HPDE6-E6E7 (cell line): ENCODE measurements at regions not wholly inside any gene's neighbourhood (a gene's known extent, or its start where the extent isn't known, plus 50 kb on each side); places are given as distances from the start of the nearest gene placed in this dataset.

Source experiments
- DNase-seq: peaks from one replicate; pipeline ENCODE4 v3.0.0; 2011; ENCODE audit warnings: missing footprints; ENCODE audit errors: extremely low spot score

DNA sequence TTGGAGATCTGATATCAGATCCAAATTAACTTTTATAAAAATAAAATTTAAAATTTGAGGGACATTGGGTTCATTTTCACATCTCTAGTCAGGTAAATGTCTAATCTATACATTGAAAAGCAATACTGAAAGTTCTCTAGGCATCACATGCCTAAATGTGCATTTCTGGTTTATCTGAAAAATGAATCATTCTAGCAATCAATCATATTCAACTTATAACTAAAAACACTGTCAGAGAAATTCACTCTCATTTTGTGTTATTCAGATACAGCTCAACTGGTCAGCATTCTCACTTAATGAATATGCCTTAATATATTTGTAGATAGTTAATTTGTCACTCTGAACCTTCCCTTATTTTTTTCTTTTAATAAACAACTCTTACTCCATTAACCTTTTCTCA, 243.2 kb downstream of the CASP12 start:
- DNase-seq, result no peak

DNA sequence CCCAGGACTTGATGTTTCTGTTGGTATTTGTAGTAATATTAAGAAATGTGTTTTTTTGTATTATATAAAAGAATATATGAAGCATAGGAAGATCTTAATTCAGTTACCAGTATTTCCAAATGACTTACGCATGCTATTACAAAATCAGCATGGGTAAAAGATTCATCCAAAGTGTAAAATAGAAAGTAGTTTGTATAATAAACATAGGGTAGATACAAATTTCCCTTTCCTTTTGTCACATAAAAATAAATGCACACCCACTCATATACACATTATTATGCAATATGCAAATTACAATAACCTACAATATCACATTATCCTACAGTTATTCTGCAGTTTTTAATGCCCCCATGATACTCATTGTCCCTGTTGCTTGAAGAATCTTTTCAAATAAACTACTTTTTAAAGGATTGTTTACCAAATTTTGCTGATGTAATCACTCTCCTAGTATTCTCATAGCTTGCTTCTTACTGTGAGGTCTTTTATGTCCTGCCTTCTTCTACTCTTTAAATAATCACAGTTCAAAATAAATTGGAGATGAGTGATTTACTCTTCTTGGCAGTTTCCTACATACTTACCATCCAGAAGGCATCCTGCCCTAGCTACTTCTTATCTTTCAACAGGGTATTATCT, 244.0 kb downstream of the CASP12 start:
- DNase-seq, result no peak

DNA sequence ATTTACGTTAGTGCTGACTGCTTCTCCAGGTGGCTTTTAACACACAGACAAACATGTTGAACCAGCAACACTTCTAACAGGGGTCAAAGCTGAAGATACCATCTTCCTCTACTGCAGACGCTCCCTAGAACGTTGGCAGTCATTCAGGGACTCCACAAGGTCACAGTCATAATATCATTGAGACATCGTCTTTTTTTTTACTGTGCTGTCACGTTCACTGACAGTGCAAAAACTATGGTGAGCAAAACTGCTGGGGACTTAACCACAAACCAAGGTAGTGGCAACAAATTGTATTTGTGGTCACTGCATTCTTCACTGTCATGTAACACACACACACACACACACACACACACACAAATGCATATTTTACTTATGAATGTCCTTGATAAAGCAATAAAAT, 244.9 kb downstream of the CASP12 start:
- DNase-seq, result no peak

DNA sequence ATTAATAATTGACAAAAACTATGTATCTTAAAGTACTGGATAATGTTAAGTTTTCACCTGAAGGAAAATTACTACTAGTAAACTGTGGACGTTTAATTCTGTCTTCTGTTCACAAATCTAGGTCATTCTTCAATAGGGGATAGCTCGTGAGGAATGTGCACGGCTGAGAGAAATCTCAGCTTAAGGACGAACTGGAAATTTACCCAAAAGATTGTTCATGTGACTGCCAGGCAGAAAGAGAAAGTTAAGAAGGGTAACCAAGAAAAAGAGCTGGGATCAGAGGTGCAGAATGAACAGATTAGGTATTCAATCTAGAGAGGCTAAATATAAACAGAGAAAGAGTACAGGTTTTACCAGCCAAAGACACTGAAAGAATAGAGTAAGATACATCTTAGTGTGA, 245.3 kb downstream of the CASP12 start:
- DNase-seq, result no peak

DNA sequence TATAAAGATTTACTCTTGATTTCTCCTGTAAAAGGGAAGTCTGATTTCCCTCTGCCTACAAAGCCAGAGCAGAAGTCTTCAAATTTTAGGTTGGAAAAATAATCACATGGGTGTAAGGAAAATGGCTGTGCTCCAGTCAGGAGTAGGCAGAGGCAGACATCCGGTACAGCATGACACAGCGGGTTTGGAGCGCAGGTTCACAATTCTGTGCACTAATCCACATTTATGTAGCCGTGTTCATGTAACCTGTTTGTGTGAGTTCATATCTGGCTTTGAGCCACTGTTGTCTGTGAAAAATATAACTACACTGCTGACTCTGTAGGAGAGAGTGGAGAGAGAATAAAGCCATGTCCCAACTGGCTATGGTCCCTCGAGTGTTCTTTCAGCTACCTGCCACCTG, 248.0 kb downstream of the CASP12 start:
- DNase-seq, result no peak

DNA sequence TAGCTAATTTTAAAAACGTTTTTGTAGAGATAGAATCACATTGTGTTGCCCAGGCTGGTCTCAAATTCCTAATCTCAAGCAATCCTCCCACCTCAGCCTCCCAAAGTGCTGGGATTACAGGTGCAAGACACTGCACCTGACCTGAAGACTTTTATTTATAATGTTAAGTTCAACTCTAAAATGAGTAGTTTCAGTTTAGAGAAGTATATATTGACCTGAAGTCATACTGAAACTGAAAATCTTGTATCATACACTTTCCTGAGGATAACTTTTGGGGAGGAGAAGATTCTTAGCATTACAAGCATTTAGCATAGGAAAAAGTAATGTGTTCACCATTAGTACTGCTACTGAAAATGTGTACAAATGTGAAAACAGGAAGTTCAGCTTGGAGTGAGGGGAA, 249.3 kb downstream of the CASP12 start:
- no peak for DNase-seq

DNA sequence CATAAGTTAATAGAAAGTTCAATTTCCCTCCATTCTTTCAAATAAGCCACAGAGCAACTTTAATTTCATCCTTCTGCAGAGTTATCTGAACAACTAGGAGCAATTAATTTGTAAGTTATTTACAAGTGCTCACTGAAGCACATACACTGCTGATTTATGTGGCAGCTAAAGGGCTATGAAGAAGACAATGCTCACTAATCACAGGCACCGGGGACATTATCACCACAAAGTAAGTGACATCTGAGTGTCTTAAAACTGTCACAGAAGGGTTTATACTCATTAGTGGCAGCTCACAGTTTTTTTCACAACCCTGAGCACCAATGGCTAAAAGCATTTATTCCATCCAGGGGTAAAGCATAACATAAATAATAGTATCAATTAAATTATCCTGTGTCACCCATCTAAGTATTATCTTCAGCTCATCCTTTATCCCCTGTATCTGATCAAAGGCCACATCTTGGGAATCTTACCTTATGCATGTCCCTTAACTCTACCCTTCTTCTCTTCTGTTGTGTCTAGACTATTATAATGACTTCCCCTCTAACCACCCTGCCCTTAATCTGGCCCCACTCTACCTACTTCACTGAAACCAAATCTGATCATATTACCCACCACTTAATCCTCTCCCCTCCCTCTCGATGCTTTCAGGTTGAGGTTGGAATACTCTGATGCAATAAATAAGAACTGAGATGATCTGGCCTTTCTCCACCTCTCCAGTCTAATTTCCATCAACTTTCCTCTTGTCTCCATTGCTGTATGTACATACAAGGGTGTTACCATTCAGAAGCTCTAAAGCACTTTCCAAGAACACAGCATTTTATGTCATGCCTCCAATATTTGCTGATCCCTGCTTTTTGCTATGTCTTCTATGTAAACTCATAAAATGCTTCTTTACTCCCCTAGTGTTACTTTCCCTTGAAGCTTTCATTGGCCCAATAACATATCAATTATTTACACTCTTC, 252.7 kb downstream of the CASP12 start:
- no peak for DNase-seq

DNA sequence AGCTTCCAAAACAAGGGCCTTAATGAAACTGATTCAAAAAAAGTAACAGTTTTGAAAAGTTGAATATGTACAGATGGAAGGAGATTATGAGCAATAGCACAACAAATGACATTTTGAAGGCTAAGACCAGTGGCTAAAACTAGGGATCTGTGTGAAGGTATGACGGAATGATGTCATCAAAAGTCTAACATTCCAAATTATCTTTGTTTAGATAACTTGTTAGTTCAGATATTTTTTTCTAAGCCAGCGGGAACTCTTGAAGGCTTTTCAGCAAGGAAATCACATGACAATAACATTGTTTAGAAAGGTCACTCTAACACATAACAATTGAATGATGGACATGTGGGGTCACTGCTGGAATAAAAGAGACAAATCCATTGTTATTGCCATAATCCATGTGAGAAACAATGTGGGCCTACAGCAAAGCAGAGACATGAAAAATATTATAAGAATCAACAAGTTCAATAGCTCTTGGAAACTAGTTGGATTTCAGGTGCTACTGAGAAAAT, 260.5 kb downstream of the CASP12 start:
- no peak for DNase-seq

DNA sequence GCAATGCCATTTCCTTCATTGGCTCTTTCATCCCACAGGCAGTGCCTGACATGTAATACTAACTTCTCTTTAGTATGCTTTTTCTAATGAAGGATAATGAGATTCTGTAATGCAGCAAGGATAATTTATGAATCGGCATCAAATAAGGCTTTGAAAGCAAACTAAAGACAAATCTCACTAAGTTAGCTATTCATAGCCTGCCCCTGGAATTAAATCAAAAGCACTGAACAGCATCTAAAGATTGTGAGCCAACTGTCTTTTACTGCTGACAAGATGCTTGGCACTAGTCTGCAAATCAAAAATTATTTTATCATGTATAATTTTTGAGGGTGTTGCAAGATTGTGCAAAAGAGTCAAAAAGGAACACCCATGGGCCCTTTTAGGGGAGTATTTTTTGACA, 265.0 kb downstream of the CASP12 start:
- no peak for DNase-seq

DNA sequence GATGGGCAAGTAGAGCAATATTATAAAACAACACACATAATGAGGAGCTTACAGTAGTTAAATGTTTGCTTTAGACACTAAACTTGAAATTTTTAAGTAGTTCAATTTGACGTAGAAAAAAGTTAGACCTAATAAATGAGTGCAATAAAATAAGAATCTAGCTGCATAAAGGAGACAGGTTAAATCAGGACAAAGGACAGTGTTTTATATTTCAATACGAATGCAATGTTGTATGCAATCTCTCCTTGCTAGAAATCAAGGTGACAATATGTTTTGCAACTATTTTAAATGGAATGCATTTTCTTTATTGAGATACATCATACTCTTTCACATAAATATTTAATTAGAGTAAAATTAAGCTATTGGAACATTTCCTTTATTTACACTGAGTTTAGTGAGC, 267.9 kb downstream of the CASP12 start:
- DNase-seq, result no peak

DNA sequence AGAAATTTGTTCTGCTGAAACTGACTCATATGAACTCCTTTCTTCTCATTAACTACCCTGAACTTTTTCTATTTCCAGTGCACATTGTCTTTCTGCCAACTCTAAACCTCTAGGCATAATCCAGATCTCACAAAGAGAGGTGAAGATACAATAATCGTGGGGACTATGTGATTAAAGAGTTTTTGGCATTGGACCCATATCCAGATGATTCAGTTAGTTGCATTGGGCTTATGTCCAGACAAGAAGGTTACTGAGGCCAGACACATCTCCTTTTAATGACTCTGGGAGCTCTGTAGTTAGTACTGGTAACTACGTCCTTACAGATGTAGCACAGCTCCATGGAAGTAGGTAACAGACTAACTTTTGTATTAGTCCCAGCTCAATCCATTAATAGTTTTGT, 273.0 kb downstream of the CASP12 start:
- DNase-seq, result no peak

DNA sequence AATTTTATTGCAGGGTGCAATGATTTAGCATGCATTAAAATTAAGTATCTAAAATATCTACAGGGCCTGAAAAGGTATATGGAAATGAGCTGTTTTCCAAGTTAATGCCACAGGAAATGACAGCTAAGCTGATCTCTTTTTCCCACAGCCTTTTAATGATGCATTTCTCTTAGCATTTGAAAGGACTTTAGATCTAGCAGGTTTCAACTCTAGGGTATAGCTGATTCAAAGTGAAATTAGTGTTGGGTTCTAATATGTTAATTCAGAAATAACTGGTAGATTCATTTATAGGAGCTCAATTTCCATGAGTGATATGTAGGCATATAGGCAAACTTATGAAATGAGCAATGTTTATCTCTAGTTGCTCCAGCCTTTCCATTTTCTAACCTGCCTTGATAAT, 274.2 kb downstream of the CASP12 start:
- no peak for DNase-seq

DNA sequence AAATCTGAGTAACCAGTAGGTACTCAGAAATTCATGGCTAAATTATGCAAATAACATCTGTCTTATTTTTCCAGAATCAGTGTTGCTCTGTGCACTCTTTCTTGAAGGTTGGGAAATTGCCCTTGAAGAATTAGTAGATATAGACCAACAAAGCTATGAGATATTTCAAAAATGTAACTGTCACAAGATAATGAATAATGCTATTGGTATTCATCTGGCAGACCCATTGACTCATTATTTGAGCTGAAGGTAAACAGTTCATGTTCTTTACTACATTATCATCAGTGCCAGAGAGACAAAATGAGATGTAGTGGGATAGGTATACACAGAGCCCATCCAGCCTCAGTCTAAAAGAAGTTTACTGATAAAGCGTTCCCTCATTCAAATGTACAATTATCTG, 274.7 kb downstream of the CASP12 start:
- no peak for DNase-seq

DNA sequence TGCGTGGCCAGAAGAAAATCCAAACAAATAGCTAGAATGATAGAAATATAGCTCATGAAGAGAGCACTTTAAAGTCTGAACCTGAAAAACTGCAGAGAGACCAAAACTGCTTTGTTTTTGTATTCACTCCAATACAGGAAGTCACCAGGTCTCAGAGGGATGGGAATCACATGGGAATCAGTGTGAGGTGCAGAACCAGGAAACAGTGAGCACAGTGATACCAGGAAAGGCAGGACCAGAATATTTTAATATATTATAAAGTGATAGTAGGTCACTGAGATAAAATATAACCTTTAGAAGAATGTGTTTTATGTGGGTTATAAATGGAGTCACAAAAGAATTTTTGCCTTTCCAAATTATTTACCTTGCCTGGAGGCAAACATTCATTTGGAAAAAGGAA, 277.3 kb downstream of the CASP12 start:
- no peak for DNase-seq

DNA sequence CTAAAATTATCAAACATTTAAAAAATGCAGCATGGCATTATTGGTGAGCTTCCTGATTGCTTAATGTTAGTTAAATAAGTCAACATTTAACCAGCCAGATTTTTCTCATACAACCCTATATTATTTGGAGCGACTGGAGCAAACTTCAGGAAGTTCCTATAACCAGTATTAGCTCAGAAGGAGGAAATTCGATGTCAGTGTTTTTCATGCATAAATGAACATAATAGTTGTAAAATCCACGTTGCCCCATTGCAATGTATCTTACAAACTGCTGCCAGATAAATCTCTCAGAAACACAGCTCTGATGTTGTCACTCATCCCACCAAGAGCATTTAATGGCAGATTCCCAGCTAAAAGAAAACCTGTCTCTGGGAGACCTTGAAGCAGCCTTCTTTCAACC, 278.5 kb downstream of the CASP12 start:
- DNase-seq, result no peak

DNA sequence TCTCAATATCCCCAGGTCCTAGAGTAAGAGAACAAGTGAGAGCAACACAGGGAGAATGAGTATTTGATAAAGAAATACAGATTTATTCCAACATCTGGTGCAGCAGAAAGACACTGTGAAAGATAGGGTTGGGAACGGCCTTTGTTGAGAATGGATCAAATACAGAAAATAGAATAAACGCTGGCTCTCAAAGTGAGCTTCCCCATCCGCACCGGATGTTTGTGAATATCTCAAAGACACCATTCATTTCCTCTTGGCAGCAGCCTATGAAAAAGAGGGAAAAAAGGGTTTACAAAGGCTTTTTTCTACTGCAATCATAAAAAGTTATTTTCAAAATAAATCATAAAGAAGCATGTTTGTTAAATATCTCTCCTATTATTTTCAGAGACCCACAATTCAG, 279.3 kb downstream of the CASP12 start:
- no peak for DNase-seq

DNA sequence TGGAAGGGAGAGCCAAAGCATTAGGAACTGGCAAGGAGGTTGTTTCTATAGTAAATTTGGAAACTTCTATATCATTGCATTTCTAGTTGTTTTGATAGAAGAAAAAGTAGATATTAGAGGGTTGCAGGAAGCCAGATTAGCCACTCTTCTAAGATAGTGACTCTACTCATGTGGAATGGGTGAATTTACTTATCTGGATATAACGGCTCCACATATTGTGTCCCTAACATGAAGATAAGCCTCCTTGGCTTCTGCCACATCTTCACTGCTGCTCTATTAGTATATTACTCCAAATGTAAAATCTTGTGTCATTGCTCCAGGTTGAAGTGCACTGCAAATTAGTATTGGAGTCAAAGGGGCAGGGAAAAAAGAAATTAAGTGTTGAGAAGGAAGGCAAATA, 283.3 kb downstream of the CASP12 start:
- no peak for DNase-seq

DNA sequence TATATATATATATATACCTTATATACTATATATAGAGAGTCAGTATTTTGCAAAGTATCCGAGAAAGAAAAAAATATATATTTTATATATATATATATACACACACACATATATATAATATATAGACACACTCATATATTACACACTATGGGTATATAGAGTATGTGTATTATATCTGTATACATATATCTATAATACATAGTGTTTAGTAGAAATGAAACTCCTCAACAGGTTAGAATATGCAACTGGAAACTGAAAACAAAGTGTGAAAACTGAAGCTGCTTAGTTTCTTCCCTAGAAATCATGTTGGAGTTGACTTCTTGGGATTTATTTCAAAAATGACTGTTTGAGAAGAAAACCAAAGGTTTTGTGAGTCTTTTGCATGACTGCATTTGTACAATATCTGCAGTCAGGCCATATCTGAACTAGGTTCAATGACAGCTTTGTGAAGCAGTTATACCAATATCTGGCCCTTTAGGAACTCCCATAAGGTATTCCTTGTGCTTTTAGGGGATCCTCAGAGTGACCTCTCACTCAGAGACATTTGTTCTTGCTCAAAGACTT, 284.1 kb downstream of the CASP12 start:
- DNase-seq, result no peak

DNA sequence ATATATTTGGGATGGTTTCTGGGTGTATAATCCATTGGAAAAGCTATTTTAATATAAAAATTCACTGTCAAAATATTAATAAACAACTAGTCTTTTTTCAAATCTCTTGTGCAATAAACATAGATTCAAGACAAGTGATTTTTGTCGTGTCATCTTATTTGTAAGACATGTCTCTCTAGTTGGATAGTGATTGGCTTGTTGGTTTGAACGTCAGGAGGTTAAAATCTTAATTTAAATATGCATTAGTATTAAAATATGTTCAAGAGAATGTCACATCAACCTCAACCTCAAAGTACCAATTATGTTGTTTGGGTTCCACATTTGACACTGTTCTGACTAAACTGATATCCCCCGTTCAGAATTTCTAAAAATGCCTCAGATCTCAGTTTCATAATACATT, 287.6 kb downstream of the CASP12 start:
- no peak for DNase-seq

DNA sequence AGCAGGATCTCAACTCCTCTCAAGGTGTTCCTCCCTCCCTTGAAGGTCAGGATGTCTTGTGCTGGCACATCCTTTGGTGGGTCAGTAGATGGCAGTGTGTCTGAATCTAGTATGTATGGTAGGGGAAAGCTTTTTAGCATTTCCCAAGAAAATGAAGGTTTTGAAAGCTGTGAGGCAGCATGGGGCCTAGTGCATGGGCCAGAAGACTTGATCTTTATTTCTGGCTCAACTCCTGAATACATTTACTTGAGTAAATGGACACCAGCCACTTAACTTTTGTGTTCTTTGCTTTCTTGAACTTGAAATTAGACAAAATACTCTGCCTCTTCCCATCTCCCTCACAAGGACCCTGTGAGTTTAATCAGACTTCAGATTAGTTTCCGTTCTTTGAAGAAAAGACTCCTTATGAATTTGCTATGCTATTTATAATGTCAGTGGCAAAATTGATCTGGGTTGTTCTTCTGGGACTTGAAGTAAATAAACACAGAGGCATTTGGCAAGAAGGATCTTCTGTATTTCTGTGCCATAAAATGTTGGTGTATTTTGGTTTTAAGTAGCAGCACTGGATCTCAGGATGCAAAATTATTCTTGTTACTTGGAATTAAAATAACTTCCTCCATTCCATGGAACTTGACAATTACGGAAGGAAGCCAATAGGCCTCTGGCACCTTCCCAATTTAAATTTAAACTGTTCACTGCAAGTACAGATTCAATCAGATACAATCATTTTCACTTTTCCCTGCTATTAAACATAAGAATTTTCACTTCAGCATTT, 288.8 kb downstream of the CASP12 start:
- DNase-seq, result peak; percentile 40

DNA sequence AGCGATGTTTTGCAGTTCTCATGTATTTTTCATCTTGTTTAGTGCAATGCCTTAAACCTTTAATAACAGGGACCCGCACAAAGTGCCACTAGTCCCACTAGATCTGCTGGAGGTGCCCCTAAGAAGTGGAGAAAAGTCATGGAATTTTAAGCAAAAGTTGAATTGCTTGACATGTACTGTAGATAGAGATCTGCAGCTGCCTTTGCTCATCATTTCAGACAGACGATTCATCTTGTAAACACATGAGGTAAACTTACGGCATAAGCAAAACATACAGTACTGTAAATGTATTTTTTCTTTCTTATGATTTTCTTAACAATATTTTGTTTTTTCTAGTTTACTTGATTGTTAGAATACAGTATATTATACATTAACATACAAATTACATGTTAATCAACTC, 295.6 kb downstream of the CASP12 start:
- DNase-seq, result no peak
